Suprapubic skin (tissue), 4 donors: ENCODE measurements at regions not wholly inside any gene's neighbourhood (a gene's known extent, or its start where the extent isn't known, plus 50 kb on each side); places are given as distances from the start of the nearest gene placed in this dataset.

Experiments
- DNase-seq, 2 donors: peaks; one replicate each; pipeline ENCODE4 v3.0.0-alpha.2; 2019; ENCODE audit warnings: low spot score in 2 of 2
- H3K27ac ChIP-seq: fragments of 200-600 bp; sonication (generic); one replicate; pipeline ENCODE4 v1.5.1; 2019
- H3K27me3 ChIP-seq: fragments of 200-600 bp; sonication (generic); one replicate; pipeline ENCODE4 v1.5.1; 2019
- H3K36me3 ChIP-seq: fragments of 200-600 bp; sonication (generic); one replicate; pipeline ENCODE4 v1.5.1; 2019
- H3K4me1 ChIP-seq: fragments of 200-600 bp; sonication (generic); one replicate; pipeline ENCODE4 v1.5.1; 2019
- H3K4me3 ChIP-seq: fragments of 200-600 bp; sonication (generic); one replicate; pipeline ENCODE4 v1.5.1; 2019; ENCODE audit warnings: mild to moderate bottlenecking
- H3K9me3 ChIP-seq: fragments of 200-600 bp; sonication (generic); one replicate; pipeline ENCODE4 v1.5.1; 2019
- CTCF ChIP-seq, 2 donors: fragments of 200-600 bp in 1 of 2; fragments of 450-650 bp in 1 of 2; sonication (generic) in 1 of 2; IDR thresholded peaks; one replicate each; pipeline ENCODE4 v1.5.1; 2016 to 2019; ENCODE audit warnings: antibody characterized with exemption in 2 of 2, mild to moderate bottlenecking in 1 of 2, moderate library complexity in 1 of 2
- EP300 ChIP-seq: sonication (generic); formaldehyde crosslinking; IDR thresholded peaks from one replicate; pipeline ENCODE4 v1.6.1; 2017; ENCODE audit warnings: antibody characterized with exemption
- POLR2A ChIP-seq, 2 donors: fragments of 450-650 bp; IDR thresholded peaks; one replicate each; pipeline ENCODE4 v1.6.1; 2017; ENCODE audit warnings: antibody characterized with exemption in 2 of 2, mild to moderate bottlenecking in 2 of 2, moderate library complexity in 2 of 2
- POLR2AphosphoS5 ChIP-seq, 3 donors: sonication (generic); formaldehyde crosslinking; IDR thresholded peaks; one replicate each; pipeline ENCODE4 v1.6.1; 2017; ENCODE audit warnings: antibody characterized with exemption in 3 of 3
- WGBS: methylation state at CpG from one replicate; pipeline ENCODE4 v1.1.5; 2018; 5-methylcytosine and 5-hydroxymethylcytosine counted together

GRCh38 chr12:127542391-127542790 is 724.6 kb upstream of the TMEM132C start:
- WGBS = 58% methylated on average over 6 of the region's 6 CpGs
- DNase-seq = no peak
- TF ChIP-seq POLR2A (IDR thresholded peaks at IDR 0.05) (no peak), EP300 (no peak), POLR2AphosphoS5 (IDR thresholded peaks at IDR 0.05) (no peak), CTCF (IDR thresholded peaks at IDR 0.05) (no peak)
- no peak overlapping the region for H3K27ac ChIP-seq
- no peaks in the 10 kb centered on the region for H3K36me3 ChIP-seq
- peaks cover 3% of the 10 kb centered on the region for H3K9me3 ChIP-seq
- no peak overlapping the region for H3K4me3 ChIP-seq
- no peaks in the 10 kb centered on the region for H3K4me1 ChIP-seq
- no peaks in the 10 kb centered on the region for H3K27me3 ChIP-seq

- Histone ChIP-seq H3K27ac (no peak overlapping the region), H3K9me3 (peaks cover 3% of the 10 kb centered on the region), H3K4me1 (no peaks in the 10 kb centered on the region), H3K27me3 (no peaks in the 10 kb centered on the region), H3K4me3 (no peak overlapping the region), H3K36me3 (no peaks in the 10 kb centered on the region)
- DNase-seq = no peak
- WGBS = 88% methylated on average over 3 of the region's 3 CpGs
- no peak for TF ChIP-seq POLR2AphosphoS5 (IDR thresholded peaks at IDR 0.05)
- TF ChIP-seq CTCF (IDR thresholded peaks at IDR 0.05) = no peak
- no peak for TF ChIP-seq EP300
- no peak for TF ChIP-seq POLR2A (IDR thresholded peaks at IDR 0.05)
Measured at GRCh38 chr12:127542931-127543330, 724.0 kb upstream of the TMEM132C start.

GRCh38 chr12:127546721-127547505 is 720.1 kb upstream of the TMEM132C start:
- Histone ChIP-seq H3K4me3 (no peak overlapping the region), H3K27ac (no peak overlapping the region), H3K27me3 (no peaks in the 10 kb centered on the region), H3K4me1 (no peaks in the 10 kb centered on the region), H3K36me3 (no peaks in the 10 kb centered on the region), H3K9me3 (no peaks in the 10 kb centered on the region)
- no peak for DNase-seq
- WGBS = 66% methylated on average over 6 of the region's 6 CpGs
- TF ChIP-seq POLR2AphosphoS5 (IDR thresholded peaks at IDR 0.05) = no peak
- no peak for TF ChIP-seq POLR2A (IDR thresholded peaks at IDR 0.05)
- no peak for TF ChIP-seq CTCF (IDR thresholded peaks at IDR 0.05)
- no peak for TF ChIP-seq EP300

GRCh38 chr12:127548123-127548553 is 718.8 kb upstream of the TMEM132C start:
- no peak for DNase-seq
- no peak overlapping the region for H3K4me3 ChIP-seq
- TF ChIP-seq EP300 (no peak), POLR2AphosphoS5 (IDR thresholded peaks at IDR 0.05) (no peak), POLR2A (IDR thresholded peaks at IDR 0.05) (no peak), CTCF (IDR thresholded peaks at IDR 0.05) (no peak)
- H3K27ac ChIP-seq = no peak overlapping the region
- H3K4me1 ChIP-seq = no peaks in the 10 kb centered on the region
- no peaks in the 10 kb centered on the region for H3K27me3 ChIP-seq
- WGBS = 51% methylated on average over 10 of the region's 10 CpGs
- no peaks in the 10 kb centered on the region for H3K9me3 ChIP-seq
- H3K36me3 ChIP-seq = no peaks in the 10 kb centered on the region

- TF ChIP-seq EP300 (no peak), POLR2A (IDR thresholded peaks at IDR 0.05) (no peak), CTCF (IDR thresholded peaks at IDR 0.05) (no peak), POLR2AphosphoS5 (IDR thresholded peaks at IDR 0.05) (no peak)
- no peaks in the 10 kb centered on the region for H3K36me3 ChIP-seq
- DNase-seq = no peak
- WGBS = 81% methylated on average over 8 of the region's 8 CpGs
- H3K27ac ChIP-seq = no peak overlapping the region
- H3K4me3 ChIP-seq = no peak overlapping the region
- no peaks in the 10 kb centered on the region for H3K4me1 ChIP-seq
- H3K27me3 ChIP-seq = no peaks in the 10 kb centered on the region
- no peaks in the 10 kb centered on the region for H3K9me3 ChIP-seq
Measured at GRCh38 chr12:127550271-127550670, 716.7 kb upstream of the TMEM132C start.
